MM.1S (cell line): ENCODE measurements at regions not wholly inside any gene's neighbourhood (a gene's known extent, or its start where the extent isn't known, plus 50 kb on each side); places are given as distances from the start of the nearest gene placed in this dataset.

Experiments
- EZH2phosphoT487 ChIP-seq: fragments of 300-600 bp; sonication (generic); IDR thresholded peaks from 2 replicates; pipeline ENCODE4 v1.6.1; 2018; ENCODE audit warnings: antibody characterized with exemption, low read length
- TF ChIP-seq, protein P1 (sequence below): fragments of 300-600 bp; sonication (generic); IDR thresholded peaks from 2 replicates; pipeline ENCODE4 v1.5.1; 2016; ENCODE audit warnings: antibody characterized with exemption, low read length, mixed read lengths

DNA sequence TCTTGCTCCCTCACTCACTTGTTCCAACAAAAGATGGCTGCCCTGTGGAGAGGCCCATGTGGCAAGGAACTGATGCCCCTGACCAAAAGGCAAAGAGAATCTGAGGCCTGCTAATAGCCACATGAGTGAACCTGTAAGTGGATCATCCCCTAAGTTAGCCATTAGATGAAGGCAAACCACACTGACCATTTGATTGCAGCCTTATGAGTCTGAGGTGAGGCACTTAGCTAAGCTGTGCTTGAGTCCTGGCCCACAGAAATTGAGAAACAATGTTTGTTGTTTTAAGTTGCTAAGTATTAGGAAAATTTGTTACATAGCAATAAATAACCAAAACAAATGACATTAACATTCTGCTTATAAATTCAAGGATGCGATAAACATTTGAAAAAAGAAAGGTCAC lies 100.1 kb upstream of the BET1 start:
- TF ChIP-seq, protein P1, sequence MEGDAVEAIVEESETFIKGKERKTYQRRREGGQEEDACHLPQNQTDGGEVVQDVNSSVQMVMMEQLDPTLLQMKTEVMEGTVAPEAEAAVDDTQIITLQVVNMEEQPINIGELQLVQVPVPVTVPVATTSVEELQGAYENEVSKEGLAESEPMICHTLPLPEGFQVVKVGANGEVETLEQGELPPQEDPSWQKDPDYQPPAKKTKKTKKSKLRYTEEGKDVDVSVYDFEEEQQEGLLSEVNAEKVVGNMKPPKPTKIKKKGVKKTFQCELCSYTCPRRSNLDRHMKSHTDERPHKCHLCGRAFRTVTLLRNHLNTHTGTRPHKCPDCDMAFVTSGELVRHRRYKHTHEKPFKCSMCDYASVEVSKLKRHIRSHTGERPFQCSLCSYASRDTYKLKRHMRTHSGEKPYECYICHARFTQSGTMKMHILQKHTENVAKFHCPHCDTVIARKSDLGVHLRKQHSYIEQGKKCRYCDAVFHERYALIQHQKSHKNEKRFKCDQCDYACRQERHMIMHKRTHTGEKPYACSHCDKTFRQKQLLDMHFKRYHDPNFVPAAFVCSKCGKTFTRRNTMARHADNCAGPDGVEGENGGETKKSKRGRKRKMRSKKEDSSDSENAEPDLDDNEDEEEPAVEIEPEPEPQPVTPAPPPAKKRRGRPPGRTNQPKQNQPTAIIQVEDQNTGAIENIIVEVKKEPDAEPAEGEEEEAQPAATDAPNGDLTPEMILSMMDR, result no peak
- no peak for TF ChIP-seq EZH2phosphoT487
